HEK293T (cell line): ENCODE measurements at regions not wholly inside any gene's neighbourhood (a gene's known extent, or its start where the extent isn't known, plus 50 kb on each side); places are given as distances from the start of the nearest gene placed in this dataset.

ENCODE experiments used
- BHLHE40 ChIP-seq: fragments of 450-650 bp; IDR thresholded peaks from 2 replicates; pipeline ENCODE4 v1.6.1; 2016; ENCODE audit warnings: mild to moderate bottlenecking, moderate library complexity, borderline replicate concordance
- FOXK2 ChIP-seq: fragments of 450-650 bp; IDR thresholded peaks from 2 replicates; pipeline ENCODE4 v1.6.1; 2016; ENCODE audit warnings: mild to moderate bottlenecking
- FOXM1 ChIP-seq: fragments of 450-650 bp; IDR thresholded peaks from 2 replicates; pipeline ENCODE4 v1.6.1; 2017; ENCODE audit warnings: mild to moderate bottlenecking, borderline replicate concordance
- HDGF ChIP-seq: fragments of 450-650 bp; IDR thresholded peaks from 2 replicates; pipeline ENCODE4 v1.6.1; 2017; ENCODE audit warnings: antibody characterized with exemption, borderline replicate concordance
- L3MBTL2 ChIP-seq: fragments of 450-650 bp; conservative IDR thresholded peaks from 2 replicates; pipeline ENCODE4 v1.6.1; 2016; ENCODE audit warnings: mild to moderate bottlenecking
- TF ChIP-seq, protein P1 (sequence below): fragments of 450-650 bp; IDR thresholded peaks from 2 replicates; pipeline ENCODE4 v1.6.1; 2016

- TF ChIP-seq FOXM1 = no peak
- TF ChIP-seq HDGF = no peak
- no peak for TF ChIP-seq L3MBTL2
- TF ChIP-seq, protein P1, sequence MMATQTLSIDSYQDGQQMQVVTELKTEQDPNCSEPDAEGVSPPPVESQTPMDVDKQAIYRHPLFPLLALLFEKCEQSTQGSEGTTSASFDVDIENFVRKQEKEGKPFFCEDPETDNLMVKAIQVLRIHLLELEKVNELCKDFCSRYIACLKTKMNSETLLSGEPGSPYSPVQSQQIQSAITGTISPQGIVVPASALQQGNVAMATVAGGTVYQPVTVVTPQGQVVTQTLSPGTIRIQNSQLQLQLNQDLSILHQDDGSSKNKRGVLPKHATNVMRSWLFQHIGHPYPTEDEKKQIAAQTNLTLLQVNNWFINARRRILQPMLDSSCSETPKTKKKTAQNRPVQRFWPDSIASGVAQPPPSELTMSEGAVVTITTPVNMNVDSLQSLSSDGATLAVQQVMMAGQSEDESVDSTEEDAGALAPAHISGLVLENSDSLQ = no peak
- TF ChIP-seq FOXK2 = no peak
- TF ChIP-seq BHLHE40 = no peak
These were observed 314.2 kb upstream of the PRICKLE1 start for GRCh38 chr12:42903736-42904135.
